HG03442 (cell line): ENCODE measurements at regions not wholly inside any gene's neighbourhood (a gene's known extent, or its start where the extent isn't known, plus 50 kb on each side); places are given as distances from the start of the nearest gene placed in this dataset.

Source experiments
- ATAC-seq: cut with Tn5 transposase; IDR thresholded peaks from one replicate; pipeline ENCODE4 v1.9.1; 2021; ENCODE audit warnings: mild to moderate bottlenecking, moderate library complexity; ENCODE audit not compliant: unreplicated experiment

DNA sequence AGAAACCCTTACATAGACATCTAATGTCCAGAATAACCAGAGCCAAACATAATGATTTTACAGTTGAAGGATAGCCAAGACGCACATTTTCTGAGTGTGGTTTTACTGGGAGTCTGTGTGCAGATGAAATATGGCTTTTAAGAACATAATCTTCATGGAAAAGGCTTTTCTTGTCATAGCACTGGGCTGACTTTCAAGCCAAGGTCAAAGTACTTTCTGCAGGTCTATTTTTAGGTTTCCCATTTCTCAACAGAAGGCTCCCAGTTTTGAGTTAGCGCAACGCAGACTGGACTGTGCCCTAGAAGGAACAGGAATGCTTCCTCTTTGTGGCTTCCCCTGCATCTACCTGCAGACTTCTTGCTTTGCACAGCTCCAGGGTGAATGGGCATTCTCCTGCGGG is 92.3 kb upstream of the UPP2 start:
- ATAC-seq: no peak

DNA sequence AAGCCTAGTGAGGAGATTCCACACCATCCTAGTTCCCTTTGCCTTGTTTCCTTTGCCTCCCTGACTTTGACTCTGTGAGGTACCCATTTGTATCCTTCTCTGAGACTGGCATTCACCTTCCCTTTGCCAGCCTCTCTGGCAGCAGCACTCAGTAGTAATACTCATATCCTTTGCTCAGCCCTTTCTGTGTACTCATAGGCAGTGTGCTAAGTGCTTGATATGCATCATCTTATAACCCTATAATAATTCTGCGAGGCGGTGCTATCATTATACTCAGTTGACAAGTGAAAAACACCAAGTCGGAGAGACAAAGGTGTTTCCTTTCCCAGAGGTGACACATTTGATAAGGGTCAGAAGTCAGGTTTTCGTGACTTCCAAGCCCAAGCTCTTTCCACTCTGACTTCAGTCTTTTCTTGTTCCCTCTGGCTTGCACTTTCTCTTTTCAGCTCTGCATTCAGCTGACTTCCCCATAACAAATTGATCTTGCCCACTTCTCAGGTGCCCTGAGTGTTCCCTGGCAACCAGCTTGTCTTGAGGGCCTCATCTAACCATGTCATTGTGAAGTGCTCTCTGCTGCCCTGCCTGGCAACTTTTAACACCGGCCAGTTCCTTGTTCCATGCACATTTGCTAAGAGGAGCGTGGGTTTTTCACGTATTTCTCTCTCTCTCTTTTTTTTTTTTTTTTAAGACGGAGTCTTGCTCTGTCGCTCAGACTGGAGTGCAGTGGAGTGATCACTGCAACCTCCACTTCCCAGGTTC is 94.5 kb upstream of the UPP2 start:
- no peak for ATAC-seq

DNA sequence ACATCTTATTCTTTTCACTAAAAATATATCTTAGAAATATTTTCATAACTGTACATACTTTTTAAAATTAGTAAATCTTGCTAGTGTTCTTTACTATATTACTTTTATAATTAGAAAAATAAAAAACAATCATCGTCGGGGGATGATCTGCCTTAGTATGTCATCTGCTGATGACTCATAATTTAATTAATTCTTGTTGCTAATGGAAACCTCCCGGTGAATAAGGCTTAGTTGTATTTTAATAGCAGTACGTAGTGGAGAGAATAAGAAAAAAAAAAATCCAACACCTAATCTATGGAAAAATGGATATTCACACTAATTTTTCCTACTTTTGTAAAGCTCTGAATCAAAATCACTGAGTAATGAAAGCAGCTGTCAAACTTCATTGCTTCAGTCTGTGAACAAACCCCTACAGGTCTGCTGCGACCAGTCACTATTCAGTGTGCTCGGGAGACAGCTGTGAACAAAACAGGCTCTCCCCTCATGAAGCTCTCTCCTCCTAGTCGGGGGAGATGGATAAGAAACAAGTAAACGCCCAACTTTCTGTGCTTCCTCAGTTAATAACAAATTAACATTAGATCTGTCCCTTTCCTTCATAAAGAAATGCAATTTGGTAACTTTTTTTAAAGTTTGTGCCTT is 97.4 kb upstream of the UPP2 start:
- no peak for ATAC-seq

DNA sequence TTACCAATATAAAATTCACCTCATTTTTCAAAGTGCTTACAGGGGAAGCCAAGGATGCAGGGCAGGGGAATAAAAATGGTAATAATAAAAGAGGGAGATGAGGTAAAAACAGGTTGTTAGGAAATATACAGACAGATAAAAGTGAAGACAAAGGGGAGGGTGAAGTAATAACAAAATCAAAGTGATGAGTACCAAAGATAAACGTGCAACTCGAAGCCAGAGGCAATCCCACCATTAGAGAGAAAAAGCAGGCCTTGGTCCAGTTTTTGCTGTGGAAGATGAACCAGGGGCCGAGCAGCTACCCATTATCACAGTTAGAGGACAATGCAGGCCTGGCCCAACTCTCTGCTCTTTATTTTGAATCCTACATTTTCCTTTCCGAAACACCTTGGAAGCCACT is 99.6 kb upstream of the UPP2 start:
- no peak for ATAC-seq

GRCh38 chr2:157996799-157997198 is 104.9 kb upstream of the UPP2 start:
- ATAC-seq: no peak

DNA sequence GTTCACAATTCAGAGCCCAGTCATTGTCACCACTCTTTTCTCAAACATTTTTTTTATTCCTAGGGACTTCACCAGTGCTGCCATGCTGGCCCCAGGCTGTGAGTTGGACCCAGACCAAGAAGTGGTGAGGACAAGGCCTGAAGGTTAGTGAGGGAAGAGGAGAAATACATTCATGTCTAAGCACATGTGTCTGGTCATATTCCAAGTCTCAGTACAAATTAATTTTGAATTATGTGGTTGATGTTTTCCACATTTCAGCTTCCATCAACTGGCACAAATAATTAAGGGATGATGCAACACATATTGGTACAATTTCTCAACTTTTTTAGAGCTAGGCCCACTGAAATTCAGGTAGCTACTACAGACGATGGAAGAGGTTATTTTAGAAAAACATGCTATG is 106.6 kb upstream of the UPP2 start:
- no peak for ATAC-seq

GRCh38 chr2:157991932-157992331 is 109.7 kb upstream of the UPP2 start:
- no peak for ATAC-seq

GRCh38 chr2:157990173-157990572 is 111.5 kb upstream of the UPP2 start:
- ATAC-seq: no peak

DNA sequence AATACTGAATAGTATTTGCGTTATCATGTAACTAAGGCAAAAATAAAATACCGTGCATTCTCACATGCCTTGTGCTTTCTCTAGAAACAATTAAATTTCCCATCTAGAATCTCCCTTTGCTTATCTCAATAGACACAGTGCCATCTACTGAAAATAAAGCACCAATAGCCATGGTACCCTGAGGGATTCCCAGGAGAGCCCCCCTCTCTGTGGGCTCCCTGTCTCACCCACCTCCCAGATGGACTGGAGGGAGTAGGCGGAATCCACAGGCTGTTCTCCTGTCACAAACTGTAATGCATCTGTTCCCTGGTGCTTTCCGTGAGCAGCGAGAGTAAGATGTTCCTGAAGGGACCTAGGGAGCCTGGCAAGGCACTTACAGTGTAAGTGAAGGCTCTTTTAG is 112.4 kb upstream of the UPP2 start:
- no peak for ATAC-seq

GRCh38 chr2:157986761-157987160 is 110.6 kb upstream of the ACVR1 start:
- no peak for ATAC-seq

GRCh38 chr2:157984866-157985265 is 108.7 kb upstream of the ACVR1 start:
- no peak for ATAC-seq

- ATAC-seq: no peak
Measured at GRCh38 chr2:157980020-157980419, 103.9 kb upstream of the ACVR1 start.

DNA sequence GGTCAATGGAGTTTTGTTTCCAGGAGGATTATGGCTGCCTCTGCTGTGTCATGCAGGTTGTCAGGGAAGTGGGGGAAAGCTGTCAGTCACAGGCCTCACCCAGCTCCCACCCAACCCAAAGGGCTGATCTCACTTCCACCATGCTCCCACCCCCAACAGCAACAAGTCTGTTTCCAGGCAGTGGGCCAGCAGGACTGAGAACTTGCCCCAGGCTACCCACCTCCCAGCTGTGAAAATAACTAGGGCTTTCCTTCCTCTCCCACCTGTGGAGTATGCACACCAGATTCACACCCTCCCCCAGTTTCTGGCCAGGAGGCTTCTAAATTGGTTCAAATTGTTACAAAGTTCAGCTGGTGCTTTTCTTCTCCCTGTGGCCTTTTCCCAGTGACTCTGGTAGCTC is 95.6 kb upstream of the ACVR1 start:
- ATAC-seq: no peak

DNA sequence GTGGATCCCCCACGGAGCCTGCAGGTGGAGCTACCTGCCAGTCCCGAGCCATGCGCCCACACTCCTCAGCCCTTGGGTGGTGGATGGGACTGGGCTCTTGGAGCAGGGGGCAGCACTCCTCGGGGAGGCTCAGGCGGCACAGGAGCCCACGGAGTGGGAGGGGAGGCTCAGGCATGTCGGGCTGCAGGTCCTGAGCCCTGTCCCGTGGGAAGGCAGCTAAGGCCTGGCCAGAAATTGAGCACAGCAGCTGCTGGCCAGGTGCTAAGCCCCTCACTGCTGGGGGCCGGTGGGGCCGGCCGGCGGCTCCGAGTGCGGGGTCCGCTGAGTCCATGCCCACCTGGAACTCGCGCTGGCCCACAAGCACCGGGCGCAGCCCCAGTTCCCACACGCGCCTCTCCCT is 91.7 kb upstream of the ACVR1 start:
- ATAC-seq: no peak

DNA sequence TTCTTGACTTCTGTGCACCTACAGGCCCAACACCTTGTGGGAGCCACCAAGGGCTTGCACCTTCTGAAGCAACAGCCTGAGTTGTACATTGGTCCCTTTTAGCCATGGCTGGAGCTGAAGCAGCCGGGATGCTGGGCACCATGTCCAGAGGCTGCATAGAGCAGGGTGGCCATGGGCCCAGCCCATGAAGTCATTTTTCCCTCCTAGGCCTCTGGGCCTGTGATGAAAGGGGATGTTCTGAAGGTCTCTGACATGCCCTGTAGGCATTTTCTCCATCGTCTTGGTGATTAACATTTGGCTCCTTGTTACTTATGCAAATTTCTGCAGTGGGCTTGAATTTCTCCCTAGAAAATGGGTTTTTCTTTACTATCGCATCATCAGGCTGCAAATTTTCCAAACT is 83.1 kb upstream of the ACVR1 start:
- no peak for ATAC-seq

DNA sequence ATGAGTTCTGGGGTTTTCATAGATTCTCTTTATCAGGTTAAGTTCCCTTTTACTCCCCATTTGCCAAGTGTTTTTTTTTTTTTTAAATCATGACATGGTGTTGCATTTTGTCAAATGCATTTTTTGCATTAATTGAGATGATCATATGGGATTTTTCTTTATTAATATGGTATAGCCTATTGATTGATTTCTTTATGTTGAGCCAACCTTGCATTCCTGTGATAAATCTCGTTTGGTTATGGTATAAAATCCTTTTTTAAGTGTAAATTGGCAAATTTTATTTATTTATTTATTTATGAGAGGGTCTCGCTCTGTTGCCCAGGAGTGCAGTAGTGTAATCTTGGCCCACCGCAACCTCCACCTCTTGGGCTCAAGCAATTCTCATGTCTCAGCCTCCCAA is 81.5 kb upstream of the ACVR1 start:
- no peak for ATAC-seq

- no peak for ATAC-seq
Measured at GRCh38 chr2:157952558-157952957, 76.4 kb upstream of the ACVR1 start.

GRCh38 chr2:157948856-157949255 is 72.7 kb upstream of the ACVR1 start:
- no peak for ATAC-seq

- no peak for ATAC-seq
Measured at GRCh38 chr2:157946919-157947557, 70.9 kb upstream of the ACVR1 start.

DNA sequence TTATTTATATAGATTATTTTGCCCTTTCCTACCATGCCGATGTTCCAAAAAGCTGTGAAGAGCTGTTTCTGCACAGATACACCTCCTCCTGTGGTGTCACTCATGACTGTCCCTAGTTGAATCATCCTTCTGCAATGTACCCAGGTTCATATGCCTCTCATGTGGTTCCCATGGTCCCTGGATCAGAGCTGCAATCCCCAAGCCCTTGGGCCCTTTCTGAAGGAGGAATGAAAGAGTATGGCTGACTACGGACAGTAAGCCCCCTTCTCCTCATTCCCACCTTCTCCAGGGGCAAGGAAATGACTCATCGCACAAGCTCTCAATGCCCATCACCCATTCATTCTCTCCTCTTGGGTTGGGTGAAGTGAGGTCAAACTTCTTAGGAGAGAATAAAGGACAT is 63.9 kb upstream of the ACVR1 start:
- ATAC-seq: no peak

GRCh38 chr2:157938556-157938955 is 62.4 kb upstream of the ACVR1 start:
- no peak for ATAC-seq

DNA sequence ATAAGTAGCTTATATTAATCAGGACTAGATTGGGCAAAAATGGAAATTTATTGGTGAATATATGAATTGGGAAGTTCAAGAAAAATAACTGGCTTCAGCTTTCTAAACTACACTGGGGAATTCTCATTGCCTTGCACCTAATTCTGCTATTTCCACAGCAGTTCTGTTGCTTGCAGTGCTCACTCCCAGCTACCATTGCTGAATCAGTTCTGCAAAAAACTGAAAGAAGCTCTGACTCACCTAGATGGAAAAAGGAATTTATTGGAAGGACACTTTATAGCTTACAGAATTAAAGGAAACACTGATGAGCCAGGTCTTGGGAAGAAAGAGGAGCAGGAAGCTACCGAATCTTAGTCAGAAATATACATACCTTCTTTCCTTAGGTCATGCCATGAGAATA is 60.3 kb upstream of the ACVR1 start:
- no peak for ATAC-seq
